ENCODE measurements at regions not wholly inside any gene's neighbourhood (a gene's known extent, or its start where the extent isn't known, plus 50 kb on each side); places are given as distances from the start of the nearest gene placed in this dataset.

DNA sequence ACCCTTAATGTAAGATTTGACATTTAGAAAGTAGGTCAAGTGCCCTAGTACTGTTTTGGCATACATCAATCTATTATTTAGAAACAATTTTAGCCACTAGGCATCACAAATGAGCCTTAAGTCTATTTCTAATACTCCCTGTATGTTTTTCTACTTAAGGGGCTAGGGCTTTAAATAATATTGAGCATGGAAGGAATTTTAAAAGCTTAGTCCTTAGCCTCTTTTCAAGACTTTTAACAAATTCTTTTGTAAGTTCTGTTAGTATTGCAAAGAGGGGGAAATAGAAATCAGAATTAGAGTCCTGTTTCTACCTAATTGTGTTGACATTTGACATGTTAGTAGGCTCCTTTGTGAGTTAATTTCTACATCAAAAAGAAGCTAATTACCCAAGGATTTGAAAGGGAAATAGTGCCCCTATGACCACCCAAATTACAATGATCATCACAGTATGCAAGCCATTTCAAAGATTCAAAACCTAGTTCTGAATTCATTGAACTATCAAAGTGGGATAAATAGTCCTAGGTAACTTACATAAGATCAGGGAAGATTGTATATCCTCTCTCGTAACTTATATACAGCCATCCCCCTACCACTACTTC lies 647.8 kb upstream of the ACO1 start:
- H3K9me3 ChIP-seq (replicated peaks; ENCODE audit: control insufficient read depth, insufficient read depth, low read depth, low read length) = no peaks in the 10 kb centered on the region
- in situ Hi-C loops (cut with MboI) = no loop called here
- H3K9ac ChIP-seq (ENCODE audit: insufficient read depth in 1 of 2, low read depth in 2 of 2, low read length in 2 of 2) = no peak overlapping the region
- no peaks in the 10 kb centered on the region for H3K9me1 ChIP-seq (ENCODE audit: control insufficient read depth, insufficient read depth, low read length)
- no peaks in the 10 kb centered on the region for H3K36me3 ChIP-seq (ENCODE audit: control insufficient read depth, insufficient read depth, low read length)
- H4K20me1 ChIP-seq (replicated peaks; ENCODE audit: control insufficient read depth, insufficient read depth, low read length) = no peaks in the 10 kb centered on the region
- intact Hi-C loops (cut with micrococcal nuclease) = no loop called here
- H3K27ac ChIP-seq (ENCODE audit: extremely low read depth, low read depth, low read length) = no peak overlapping the region
- ATAC-seq (no peak), FAIRE-seq (no peak), DNase-seq (ENCODE audit: extremely low read depth in 1 of 4, low spot score in 3 of 4) (no peak)
- no peaks in the 10 kb centered on the region for H3K4me1 ChIP-seq (replicated peaks in 1 of 2; ENCODE audit: control insufficient read depth in 2 of 2, insufficient read depth in 2 of 2, low read length in 2 of 2)
- POLR2A ChIA-PET = no interaction called here
- no TSS peak for BruUV-seq (replicated peaks)
- no peak overlapping the region for H2AFZ ChIP-seq (ENCODE audit: low read depth, low read length)
- no peak overlapping the region for H3K4me3 ChIP-seq
- no peaks in the 10 kb centered on the region for H3K27me3 ChIP-seq (ENCODE audit: control insufficient read depth in 2 of 2, insufficient read depth in 2 of 2, low read length in 2 of 2)
- H3K4me2 ChIP-seq (ENCODE audit: insufficient read depth, low read length) = no peak overlapping the region
- WGBS (ENCODE audit: insufficient coverage, low coverage, missing lambda C conversion rate) = 0% methylated on average over 1 of the region's 1 CpG
- CTCF ChIA-PET (ENCODE audit: low intra/inter-chr PET ratio) = no interaction called here
- H3K79me2 ChIP-seq (ENCODE audit: control insufficient read depth, insufficient read depth, low read length) = no peaks in the 10 kb centered on the region
- no peak for TF ChIP-seq RAD21 (CRISPR knock-in tag; conservative IDR thresholded peaks at IDR 0.05 in 1 of 2, IDR thresholded peaks at IDR 0.05 in 1 of 2)
- TF ChIP-seq, protein P1, sequence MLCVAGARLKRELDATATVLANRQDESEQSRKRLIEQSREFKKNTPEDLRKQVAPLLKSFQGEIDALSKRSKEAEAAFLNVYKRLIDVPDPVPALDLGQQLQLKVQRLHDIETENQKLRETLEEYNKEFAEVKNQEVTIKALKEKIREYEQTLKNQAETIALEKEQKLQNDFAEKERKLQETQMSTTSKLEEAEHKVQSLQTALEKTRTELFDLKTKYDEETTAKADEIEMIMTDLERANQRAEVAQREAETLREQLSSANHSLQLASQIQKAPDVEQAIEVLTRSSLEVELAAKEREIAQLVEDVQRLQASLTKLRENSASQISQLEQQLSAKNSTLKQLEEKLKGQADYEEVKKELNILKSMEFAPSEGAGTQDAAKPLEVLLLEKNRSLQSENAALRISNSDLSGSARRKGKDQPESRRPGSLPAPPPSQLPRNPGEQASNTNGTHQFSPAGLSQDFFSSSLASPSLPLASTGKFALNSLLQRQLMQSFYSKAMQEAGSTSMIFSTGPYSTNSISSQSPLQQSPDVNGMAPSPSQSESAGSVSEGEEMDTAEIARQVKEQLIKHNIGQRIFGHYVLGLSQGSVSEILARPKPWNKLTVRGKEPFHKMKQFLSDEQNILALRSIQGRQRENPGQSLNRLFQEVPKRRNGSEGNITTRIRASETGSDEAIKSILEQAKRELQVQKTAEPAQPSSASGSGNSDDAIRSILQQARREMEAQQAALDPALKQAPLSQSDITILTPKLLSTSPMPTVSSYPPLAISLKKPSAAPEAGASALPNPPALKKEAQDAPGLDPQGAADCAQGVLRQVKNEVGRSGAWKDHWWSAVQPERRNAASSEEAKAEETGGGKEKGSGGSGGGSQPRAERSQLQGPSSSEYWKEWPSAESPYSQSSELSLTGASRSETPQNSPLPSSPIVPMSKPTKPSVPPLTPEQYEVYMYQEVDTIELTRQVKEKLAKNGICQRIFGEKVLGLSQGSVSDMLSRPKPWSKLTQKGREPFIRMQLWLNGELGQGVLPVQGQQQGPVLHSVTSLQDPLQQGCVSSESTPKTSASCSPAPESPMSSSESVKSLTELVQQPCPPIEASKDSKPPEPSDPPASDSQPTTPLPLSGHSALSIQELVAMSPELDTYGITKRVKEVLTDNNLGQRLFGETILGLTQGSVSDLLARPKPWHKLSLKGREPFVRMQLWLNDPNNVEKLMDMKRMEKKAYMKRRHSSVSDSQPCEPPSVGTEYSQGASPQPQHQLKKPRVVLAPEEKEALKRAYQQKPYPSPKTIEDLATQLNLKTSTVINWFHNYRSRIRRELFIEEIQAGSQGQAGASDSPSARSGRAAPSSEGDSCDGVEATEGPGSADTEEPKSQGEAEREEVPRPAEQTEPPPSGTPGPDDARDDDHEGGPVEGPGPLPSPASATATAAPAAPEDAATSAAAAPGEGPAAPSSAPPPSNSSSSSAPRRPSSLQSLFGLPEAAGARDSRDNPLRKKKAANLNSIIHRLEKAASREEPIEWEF (CRISPR knock-in tag; IDR thresholded peaks at IDR 0.05) = no peak
- TF ChIP-seq MTF1 (CRISPR knock-in tag; IDR thresholded peaks at IDR 0.05; ENCODE audit: borderline replicate concordance) = no peak
- no peak for TF ChIP-seq NFE2L1 (tag; IDR thresholded peaks at IDR 0.05; ENCODE audit: borderline replicate concordance, low read depth)
- TF ChIP-seq NFYB (IDR thresholded peaks at IDR 0.05; ENCODE audit: extremely low read depth, insufficient read length) = no peak
- TF ChIP-seq RBBP5 (IDR thresholded peaks at IDR 0.05; ENCODE audit: borderline replicate concordance, insufficient read depth, low read length, poor library complexity, severe bottlenecking) = no peak
- no peak for TF ChIP-seq ZNF143 (CRISPR knock-in tag; IDR thresholded peaks at IDR 0.05)
- TF ChIP-seq DLX4 (CRISPR knock-in tag; IDR thresholded peaks at IDR 0.05) = no peak
- no peak for TF ChIP-seq RREB1 (CRISPR knock-in tag; IDR thresholded peaks at IDR 0.05)

Data from K562 (cell line).